WTC11 (cell line): ENCODE measurements at regions not wholly inside any gene's neighbourhood (a gene's known extent, or its start where the extent isn't known, plus 50 kb on each side); places are given as distances from the start of the nearest gene placed in this dataset.
"Not testable (repeated sequence)": the region's sequence is repeated elsewhere in the genome, so short reads cannot be mapped to it uniquely, and the experiment has no call there.

Source experiments
- ATAC-seq: fragments of 200-7000 bp; cut with Tn5 transposase; 2 replicates; pipeline ENCODE4 v1.10.0; 2021; ENCODE audit warnings: mild to moderate bottlenecking, moderate library complexity
- CTCF ChIA-PET: fragments of 300-600 bp; sonication (Branson Sonifier 250); formaldehyde crosslinking; loops from one replicate; lab custom pipeline; 2021; ENCODE audit warnings: antibody characterized with exemption; lab: Charles Lee
- POLR2A ChIA-PET: fragments of 350-600 bp; sonication (Branson Sonifier 250); formaldehyde crosslinking; loops from one replicate; lab custom pipeline; 2021; ENCODE audit warnings: antibody characterized with exemption; lab: Charles Lee
- DNase-seq: peaks from one replicate; pipeline ENCODE4 v3.0.0; 2021; ENCODE audit warnings: low spot score
- H3K27ac Mint-ChIP-seq: 2 replicates; pipeline ENCODE4 v1.8.0; 2021; ENCODE audit warnings: mixed read lengths
- H3K27me3 Mint-ChIP-seq: 2 replicates; pipeline ENCODE4 v1.8.0; 2021; ENCODE audit warnings: low read depth, mild to moderate bottlenecking, moderate library complexity, mixed read lengths
- H3K36me3 Mint-ChIP-seq: 2 replicates; pipeline ENCODE4 v1.8.0; 2021; ENCODE audit warnings: mixed read lengths
- H3K4me1 Mint-ChIP-seq: 2 replicates; pipeline ENCODE4 v1.8.0; 2022; ENCODE audit warnings: mixed read lengths
- H3K4me3 Mint-ChIP-seq: 2 replicates; pipeline ENCODE4 v1.8.0; 2021; ENCODE audit warnings: mild to moderate bottlenecking, moderate library complexity, mixed read lengths
- H3K9me3 Mint-ChIP-seq: 2 replicates; pipeline ENCODE4 v1.8.0; 2021; ENCODE audit warnings: mixed read lengths
- ATF2 ChIP-seq: sonication (generic); formaldehyde crosslinking; IDR thresholded peaks from 2 replicates; pipeline ENCODE4 v1.8.1; 2022; ENCODE audit warnings: low read depth, missing genetic modification reagents, borderline replicate concordance
- ELF4 ChIP-seq: sonication (generic); formaldehyde crosslinking; IDR thresholded peaks from 2 replicates; pipeline ENCODE4 v1.8.1; 2022; ENCODE audit warnings: low read depth, mild to moderate bottlenecking, moderate library complexity, missing genetic modification reagents
- HMGXB4 ChIP-seq: sonication (generic); formaldehyde crosslinking; IDR thresholded peaks from 2 replicates; pipeline ENCODE4 v1.8.1; 2023; ENCODE audit warnings: mild to moderate bottlenecking, moderate library complexity, missing genetic modification reagents
- JUN ChIP-seq: sonication (generic); formaldehyde crosslinking; IDR thresholded peaks from 2 replicates; pipeline ENCODE4 v1.8.0; 2023; ENCODE audit warnings: mild to moderate bottlenecking, missing genetic modification reagents
- KAT7 ChIP-seq: sonication (generic); formaldehyde crosslinking; IDR thresholded peaks from 2 replicates; pipeline ENCODE4 v1.8.1; 2023; ENCODE audit warnings: missing genetic modification reagents, mild to moderate bottlenecking, borderline replicate concordance
- NR3C1 ChIP-seq: sonication (generic); formaldehyde crosslinking; conservative IDR thresholded peaks from 2 replicates; pipeline ENCODE4 v1.8.1; 2023; ENCODE audit warnings: low read depth, mild to moderate bottlenecking, missing genetic modification reagents
- ZNF121 ChIP-seq: sonication (generic); formaldehyde crosslinking; IDR thresholded peaks from 2 replicates; pipeline ENCODE4 v1.8.0; 2023; ENCODE audit warnings: missing genetic modification reagents
- ZNF425 ChIP-seq: fragments of 250-450 bp; sonication (Bioruptor Pico); conservative IDR thresholded peaks from 2 replicates; pipeline ENCODE4 v1.9.0; 2021; ENCODE audit warnings: mild to moderate bottlenecking
- ZNF532 ChIP-seq: fragments of 250-450 bp; sonication (Bioruptor Pico); IDR thresholded peaks from 2 replicates; pipeline ENCODE4 v1.9.0; 2021; ENCODE audit warnings: mild to moderate bottlenecking, borderline replicate concordance
- TF ChIP-seq, protein P1 (sequence below): sonication (generic); formaldehyde crosslinking; IDR thresholded peaks from 2 replicates; pipeline ENCODE4 v1.8.1; 2023; ENCODE audit warnings: mild to moderate bottlenecking, missing genetic modification reagents

DNA sequence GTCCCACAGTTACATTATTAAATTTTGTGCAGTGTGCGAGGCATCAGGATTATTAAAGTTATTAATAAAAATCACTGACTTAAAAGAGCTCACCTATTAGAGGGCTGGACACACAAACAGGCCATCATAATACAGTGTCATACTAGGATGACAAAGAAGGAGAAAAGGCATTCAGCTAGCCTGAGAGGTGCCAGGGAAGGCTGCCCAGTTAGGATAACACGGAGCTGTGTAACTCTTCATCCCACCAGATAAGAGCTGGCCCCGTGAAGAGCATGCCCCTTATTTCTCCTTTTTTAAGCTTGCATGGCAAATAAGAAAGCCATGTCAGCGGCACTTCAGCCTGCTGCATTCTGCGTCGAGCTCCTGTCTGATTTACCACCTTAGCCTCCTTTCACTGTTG lies 109.5 kb downstream of the KCNK1 start:
- H3K27me3 Mint-ChIP-seq, result peaks cover 6% of the 10 kb centered on the region
- peaks cover 10% of the 10 kb centered on the region for H3K9me3 Mint-ChIP-seq
- no peak overlapping the region for H3K4me3 Mint-ChIP-seq
- TF ChIP-seq NR3C1 (no peak), ZNF425 (CRISPR knock-in tag) (no peak), ZNF532 (CRISPR knock-in tag) (no peak), HMGXB4 (CRISPR knock-in tag) (no peak), ELF4 (CRISPR knock-in tag) (no peak), JUN (CRISPR knock-in tag) (no peak), ZNF121 (no peak), KAT7 (no peak), ATF2 (CRISPR knock-in tag) (no peak)
- TF ChIP-seq, protein P1, sequence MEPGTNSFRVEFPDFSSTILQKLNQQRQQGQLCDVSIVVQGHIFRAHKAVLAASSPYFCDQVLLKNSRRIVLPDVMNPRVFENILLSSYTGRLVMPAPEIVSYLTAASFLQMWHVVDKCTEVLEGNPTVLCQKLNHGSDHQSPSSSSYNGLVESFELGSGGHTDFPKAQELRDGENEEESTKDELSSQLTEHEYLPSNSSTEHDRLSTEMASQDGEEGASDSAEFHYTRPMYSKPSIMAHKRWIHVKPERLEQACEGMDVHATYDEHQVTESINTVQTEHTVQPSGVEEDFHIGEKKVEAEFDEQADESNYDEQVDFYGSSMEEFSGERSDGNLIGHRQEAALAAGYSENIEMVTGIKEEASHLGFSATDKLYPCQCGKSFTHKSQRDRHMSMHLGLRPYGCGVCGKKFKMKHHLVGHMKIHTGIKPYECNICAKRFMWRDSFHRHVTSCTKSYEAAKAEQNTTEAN, result no peak
- ChIA-PET CTCF (interaction anchor here (1.1 to 1.3 kb wide), 3 partner anchors 15 to 282 kb away, joined by 3 to 4 read pairs (median 3); no protein-coding TSS in a partner anchor), POLR2A (no interaction called here)
- peaks cover 6% of the 10 kb centered on the region; the same call in 1 of the 2 replicates for H3K36me3 Mint-ChIP-seq
- H3K4me1 Mint-ChIP-seq, result peaks cover 42% of the 10 kb centered on the region
- no peak overlapping the region for H3K27ac Mint-ChIP-seq
- no peak for DNase-seq
- ATAC-seq, result no peak

GRCh38 chr1:233724131-233724631 lies 110.3 kb downstream of the KCNK1 start:
- POLR2A ChIA-PET, H3K27me3 Mint-ChIP-seq, H3K27ac Mint-ChIP-seq, ATAC-seq, H3K4me3 Mint-ChIP-seq, H3K36me3 Mint-ChIP-seq, DNase-seq: not testable (repeated sequence)
- Mint-ChIP-seq H3K9me3 (peaks cover 10% of the 10 kb centered on the region), H3K4me1 (peaks cover 50% of the 10 kb centered on the region)
- CTCF ChIA-PET, result interaction anchor here (1.2 to 1.3 kb wide), 2 partner anchors 16 to 283 kb away, joined by 3 to 4 read pairs; no protein-coding TSS in a partner anchor
